A673 (cell line): ENCODE measurements at regions not wholly inside any gene's neighbourhood (a gene's known extent, or its start where the extent isn't known, plus 50 kb on each side); places are given as distances from the start of the nearest gene placed in this dataset.

Source experiments
- BruUV-seq: library from RNA; stranded (reverse); fragments of 400-500 nt; replicated peaks from 2 replicates; lab custom pipeline; 2021; lab: Mats Ljungman, UMichigan
- CTCF ChIA-PET: fragments of 300-600 bp; sonication (Branson Sonifier 250); formaldehyde crosslinking; loops from one replicate; lab custom pipeline; 2022; ENCODE audit warnings: antibody characterized with exemption; lab: Charles Lee
- POLR2A ChIA-PET: fragments of 300-600 bp; sonication (Branson Sonifier 250); formaldehyde crosslinking; loops from one replicate; lab custom pipeline; 2022; ENCODE audit warnings: antibody characterized with exemption; ENCODE audit not compliant: low non-redundant PET; lab: Charles Lee
- DNase-seq: peaks from one replicate; pipeline ENCODE4 v3.0.0-alpha.2; 2015; ENCODE audit warnings: low spot score
- H3K27ac ChIP-seq: fragments of 200-600 bp; sonication (generic); 2 replicates; pipeline ENCODE4 v1.5.1; 2016; ENCODE audit warnings: mixed run types, low read depth, mild to moderate bottlenecking, mixed read lengths, antibody characterized with exemption, low read length; ENCODE audit not compliant: poor library complexity, severe bottlenecking
- H3K27me3 ChIP-seq: fragments of 200-600 bp; sonication (generic); replicated peaks from 2 replicates; pipeline ENCODE4 v1.6.1; 2017; ENCODE audit warnings: mixed run types, low read depth, mild to moderate bottlenecking, mixed read lengths, antibody characterized with exemption, low read length; ENCODE audit not compliant: insufficient read depth, poor library complexity
- H3K36me3 ChIP-seq: fragments of 200-600 bp; sonication (generic); 2 replicates; pipeline ENCODE4 v1.6.1; 2016; ENCODE audit warnings: mixed run types, mild to moderate bottlenecking, mixed read lengths, antibody characterized with exemption, low read length; ENCODE audit not compliant: insufficient read depth, poor library complexity, severe bottlenecking
- H3K4me1 ChIP-seq: fragments of 200-600 bp; sonication (generic); 2 replicates; pipeline ENCODE4 v1.6.1; 2017; ENCODE audit warnings: mixed run types, mild to moderate bottlenecking, mixed read lengths, antibody characterized with exemption, low read length; ENCODE audit not compliant: insufficient read depth, poor library complexity, severe bottlenecking
- H3K4me3 ChIP-seq: fragments of 200-600 bp; sonication (generic); 2 replicates; pipeline ENCODE4 v1.5.1; 2016; ENCODE audit warnings: low read depth, mixed run types, mild to moderate bottlenecking, mixed read lengths, low read length; ENCODE audit not compliant: poor library complexity, severe bottlenecking
- H3K9me3 ChIP-seq: fragments of 200-600 bp; sonication (generic); 2 replicates; pipeline ENCODE4 v1.6.1; 2016; ENCODE audit warnings: mixed run types, low read depth, mild to moderate bottlenecking, mixed read lengths, antibody characterized with exemption, low read length; ENCODE audit not compliant: poor library complexity, severe bottlenecking
- CTCF ChIP-seq: fragments of 300-800, 200-600 bp; sonication (generic); conservative IDR thresholded peaks from 2 replicates; pipeline ENCODE4 v1.5.1; 2017; ENCODE audit warnings: low read depth, mild to moderate bottlenecking, antibody characterized with exemption, low read length, moderate library complexity, mixed read lengths
- EZH2 ChIP-seq: fragments of 200-600 bp; sonication (generic); IDR thresholded peaks from 2 replicates; pipeline ENCODE4 v1.6.1; 2017; ENCODE audit warnings: borderline replicate concordance, low read depth, mild to moderate bottlenecking, mixed read lengths, antibody characterized with exemption, low read length; ENCODE audit not compliant: poor library complexity, severe bottlenecking
- intact Hi-C: fragments of 100-400 bp; cut with micrococcal nuclease; formaldehyde crosslinking; loops from one replicate; pipeline ENCODE4 v1.10.0; 2022; ENCODE audit not compliant: unreplicated experiment

GRCh38 chr1:221633841-221634409, 108.0 kb downstream of the DUSP10 start:
- H3K4me3 ChIP-seq, result no peak overlapping the region
- H3K27ac ChIP-seq, result no peak overlapping the region
- no peaks in the 10 kb centered on the region for H3K9me3 ChIP-seq
- no peak for TF ChIP-seq CTCF
- no peak for TF ChIP-seq EZH2
- H3K36me3 ChIP-seq, result no peaks in the 10 kb centered on the region
- no peaks in the 10 kb centered on the region for H3K27me3 ChIP-seq
- ChIA-PET CTCF (no interaction called here), POLR2A (no interaction called here)
- DNase-seq, result no peak
- intact Hi-C loops, result loop anchor here (10.0 kb wide), 1 partner anchor 61 kb away; no protein-coding TSS in a partner anchor
- H3K4me1 ChIP-seq, result no peaks in the 10 kb centered on the region
- no TSS peak for BruUV-seq

- DNase-seq, result no peak
- Histone ChIP-seq H3K4me1 (no peaks in the 10 kb centered on the region), H3K36me3 (no peaks in the 10 kb centered on the region), H3K9me3 (no peaks in the 10 kb centered on the region), H3K27ac (no peak overlapping the region), H3K4me3 (no peak overlapping the region), H3K27me3 (no peaks in the 10 kb centered on the region)
- ChIA-PET POLR2A (no interaction called here), CTCF (no interaction called here)
- TF ChIP-seq EZH2, result no peak
- no peak for TF ChIP-seq CTCF
- intact Hi-C loops, result loop anchor here (10.0 kb wide), 1 partner anchor 60 kb away; no protein-coding TSS in a partner anchor
- no TSS peak for BruUV-seq
These were observed 107.3 kb downstream of the DUSP10 start for GRCh38 chr1:221634606-221635005.

GRCh38 chr1:221635305-221635704, 106.6 kb downstream of the DUSP10 start:
- no peak overlapping the region for H3K4me3 ChIP-seq
- no peaks in the 10 kb centered on the region for H3K4me1 ChIP-seq
- ChIA-PET CTCF (no interaction called here), POLR2A (no interaction called here)
- no TSS peak for BruUV-seq
- intact Hi-C loops, result loop anchor here (10.0 kb wide), 1 partner anchor 59 kb away; no protein-coding TSS in a partner anchor
- no peak overlapping the region for H3K27ac ChIP-seq
- H3K27me3 ChIP-seq, result no peaks in the 10 kb centered on the region
- no peaks in the 10 kb centered on the region for H3K9me3 ChIP-seq
- no peak for TF ChIP-seq EZH2
- TF ChIP-seq CTCF, result no peak
- DNase-seq, result no peak
- no peaks in the 10 kb centered on the region for H3K36me3 ChIP-seq
